KMS-11 (cell line): ENCODE measurements at regions not wholly inside any gene's neighbourhood (a gene's known extent, or its start where the extent isn't known, plus 50 kb on each side); places are given as distances from the start of the nearest gene placed in this dataset.

Experiments used
- H2AFZ ChIP-seq: fragments of 200-600 bp; sonication (generic); 2 replicates; pipeline ENCODE4 v1.6.1; 2016; ENCODE audit warnings: antibody characterized with exemption, mixed run types, low read depth
- H3K27ac ChIP-seq: fragments of 200-600 bp; sonication (generic); 2 replicates; pipeline ENCODE4 v1.6.1; 2016; ENCODE audit warnings: mild to moderate bottlenecking, mixed run types
- H3K27me3 ChIP-seq: fragments of 200-600 bp; sonication (generic); 2 replicates; pipeline ENCODE4 v1.6.1; 2017; ENCODE audit warnings: mild to moderate bottlenecking, low read depth, mixed run types, moderate library complexity; ENCODE audit not compliant: insufficient read depth
- H3K36me3 ChIP-seq: fragments of 200-600 bp; sonication (generic); 2 replicates; pipeline ENCODE4 v1.6.1; 2017; ENCODE audit warnings: mild to moderate bottlenecking, mixed run types; ENCODE audit not compliant: insufficient read depth
- H3K4me1 ChIP-seq: fragments of 200-600 bp; sonication (generic); 2 replicates; pipeline ENCODE4 v1.6.1; 2016; ENCODE audit warnings: mild to moderate bottlenecking, low read depth, mixed run types; ENCODE audit not compliant: poor library complexity, severe bottlenecking
- H3K4me2 ChIP-seq: fragments of 200-600 bp; sonication (generic); 2 replicates; pipeline ENCODE4 v1.7.0; 2016; ENCODE audit warnings: mild to moderate bottlenecking, mixed run types
- H3K4me3 ChIP-seq: fragments of 200-600 bp; sonication (generic); IDR thresholded peaks from 2 replicates; pipeline ENCODE4 v1.6.1; 2017; ENCODE audit warnings: low read depth, low read length, mixed read lengths; ENCODE audit not compliant: insufficient read depth
- H3K79me2 ChIP-seq: fragments of 200-600 bp; sonication (generic); 2 replicates; pipeline ENCODE4 v1.6.1; 2016; ENCODE audit warnings: low read depth, mixed run types; ENCODE audit not compliant: insufficient read depth
- H3K9ac ChIP-seq: fragments of 200-600 bp; sonication (generic); 2 replicates; pipeline ENCODE4 v1.6.1; 2016; ENCODE audit warnings: mild to moderate bottlenecking, mixed run types
- H4K20me1 ChIP-seq: fragments of 200-600 bp; sonication (generic); 2 replicates; pipeline ENCODE4 v1.6.1; 2016; ENCODE audit warnings: mild to moderate bottlenecking, mixed run types; ENCODE audit not compliant: insufficient read depth
- TF ChIP-seq, protein P1 (sequence below): fragments of 200-600 bp; sonication (generic); conservative IDR thresholded peaks from 2 replicates; pipeline ENCODE4 v1.6.1; 2017; ENCODE audit warnings: low read depth, mild to moderate bottlenecking, antibody characterized with exemption, low read length, moderate library complexity, mixed read lengths

DNA sequence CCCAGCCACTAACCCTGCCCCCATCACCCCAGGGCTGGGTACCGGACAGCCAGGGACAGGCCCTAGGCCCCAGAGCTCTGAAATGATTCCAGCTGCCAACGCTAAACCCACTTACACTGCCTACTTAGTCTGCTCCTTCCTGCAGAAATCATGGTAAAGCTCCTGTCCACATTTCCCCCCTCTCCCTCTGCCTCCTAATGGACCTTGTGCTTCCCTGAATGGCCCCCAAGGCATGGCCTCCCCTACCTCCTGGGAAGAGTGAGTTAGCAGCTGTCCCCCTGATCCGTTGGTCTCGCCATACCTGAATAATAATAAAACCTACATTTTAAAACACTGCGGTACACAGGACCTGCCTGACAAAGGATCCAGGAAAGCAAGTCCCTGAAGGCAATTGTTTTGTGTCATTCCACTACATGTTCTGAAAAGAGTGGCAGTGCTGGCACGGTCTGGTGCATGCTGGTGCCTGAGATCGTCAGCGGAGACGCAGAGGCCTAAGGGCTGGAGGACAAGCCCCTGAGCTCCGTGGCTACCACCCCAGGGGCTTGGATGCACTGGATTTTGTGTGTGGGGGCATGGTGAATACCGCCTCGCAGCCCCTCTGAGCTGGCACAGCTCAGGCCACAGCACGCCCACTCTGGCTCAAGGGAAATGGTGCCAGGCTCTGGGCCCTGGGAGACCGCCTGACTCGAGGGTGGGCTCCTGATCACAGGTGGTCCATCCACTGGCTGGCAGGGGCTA, 186.3 kb downstream of the CTTN start:
- Histone ChIP-seq H3K4me3 (no peak overlapping the region), H3K27ac (no peak overlapping the region), H3K27me3 (no peaks in the 10 kb centered on the region), H3K9ac (no peak overlapping the region), H4K20me1 (no peaks in the 10 kb centered on the region), H3K4me2 (no peak overlapping the region), H2AFZ (no peak overlapping the region), H3K36me3 (no peaks in the 10 kb centered on the region), H3K4me1 (no peaks in the 10 kb centered on the region), H3K79me2 (no peaks in the 10 kb centered on the region)
- TF ChIP-seq, protein P1, sequence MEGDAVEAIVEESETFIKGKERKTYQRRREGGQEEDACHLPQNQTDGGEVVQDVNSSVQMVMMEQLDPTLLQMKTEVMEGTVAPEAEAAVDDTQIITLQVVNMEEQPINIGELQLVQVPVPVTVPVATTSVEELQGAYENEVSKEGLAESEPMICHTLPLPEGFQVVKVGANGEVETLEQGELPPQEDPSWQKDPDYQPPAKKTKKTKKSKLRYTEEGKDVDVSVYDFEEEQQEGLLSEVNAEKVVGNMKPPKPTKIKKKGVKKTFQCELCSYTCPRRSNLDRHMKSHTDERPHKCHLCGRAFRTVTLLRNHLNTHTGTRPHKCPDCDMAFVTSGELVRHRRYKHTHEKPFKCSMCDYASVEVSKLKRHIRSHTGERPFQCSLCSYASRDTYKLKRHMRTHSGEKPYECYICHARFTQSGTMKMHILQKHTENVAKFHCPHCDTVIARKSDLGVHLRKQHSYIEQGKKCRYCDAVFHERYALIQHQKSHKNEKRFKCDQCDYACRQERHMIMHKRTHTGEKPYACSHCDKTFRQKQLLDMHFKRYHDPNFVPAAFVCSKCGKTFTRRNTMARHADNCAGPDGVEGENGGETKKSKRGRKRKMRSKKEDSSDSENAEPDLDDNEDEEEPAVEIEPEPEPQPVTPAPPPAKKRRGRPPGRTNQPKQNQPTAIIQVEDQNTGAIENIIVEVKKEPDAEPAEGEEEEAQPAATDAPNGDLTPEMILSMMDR: no peak

DNA sequence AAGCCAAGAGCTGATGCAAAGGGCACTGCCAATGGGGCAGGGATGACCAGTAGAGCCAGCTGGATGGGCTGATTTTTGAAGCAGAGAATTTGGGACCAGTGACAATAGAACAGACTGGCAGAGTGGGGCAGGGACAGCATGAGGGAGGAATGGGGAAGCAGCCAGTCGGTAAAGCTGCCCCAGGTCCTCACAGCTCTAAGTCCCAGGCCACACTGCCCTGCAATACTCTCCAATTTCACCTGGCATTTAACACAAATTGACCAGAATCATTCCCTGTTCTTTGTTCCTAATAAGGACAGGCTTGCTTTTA, 186.9 kb downstream of the CTTN start:
- Histone ChIP-seq H3K79me2 (no peaks in the 10 kb centered on the region), H3K27me3 (no peaks in the 10 kb centered on the region), H4K20me1 (no peaks in the 10 kb centered on the region), H2AFZ (no peak overlapping the region), H3K4me2 (no peak overlapping the region), H3K4me3 (no peak overlapping the region), H3K9ac (no peak overlapping the region), H3K36me3 (no peaks in the 10 kb centered on the region), H3K4me1 (no peaks in the 10 kb centered on the region), H3K27ac (no peak overlapping the region)
- TF ChIP-seq, protein P1: no peak

DNA sequence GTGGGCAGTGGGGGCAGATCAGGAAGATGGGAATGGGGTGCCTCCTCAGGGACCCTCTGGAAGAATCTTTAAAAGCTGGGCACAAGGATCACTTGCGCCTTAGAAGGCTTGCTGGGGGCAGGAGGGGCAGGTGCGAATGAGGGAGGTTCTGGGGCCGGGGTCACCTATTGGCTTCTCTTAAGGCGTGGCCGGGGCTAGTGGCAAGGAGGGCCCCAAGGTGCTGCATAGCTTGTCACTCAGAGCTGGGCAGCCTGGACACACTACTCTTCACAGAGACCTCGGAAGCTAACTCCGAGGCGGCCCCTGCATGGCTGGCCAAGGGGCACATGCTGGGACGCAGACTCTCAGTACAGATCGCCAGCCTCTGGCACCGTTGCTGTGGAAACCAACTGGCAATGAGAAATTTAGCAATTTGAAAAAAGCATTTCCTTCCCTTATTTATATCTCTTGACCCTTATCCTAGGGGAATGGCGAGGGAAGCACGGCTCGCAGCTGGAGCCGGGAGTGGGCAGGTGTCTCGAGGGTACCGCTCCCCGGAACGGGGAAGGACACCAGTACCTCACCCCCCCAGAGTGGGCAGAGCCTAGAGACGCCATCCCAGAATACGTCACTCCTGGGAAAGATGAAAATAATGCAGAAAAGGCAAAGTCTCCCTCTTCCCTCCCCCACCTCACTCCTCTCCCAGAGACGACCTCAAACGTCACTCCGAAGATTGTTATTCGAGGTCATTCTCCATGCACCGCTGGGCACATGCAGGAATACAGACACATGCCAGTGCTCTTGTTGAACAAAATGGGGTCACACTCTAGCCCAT, 188.1 kb downstream of the CTTN start:
- H3K27ac ChIP-seq: no peak overlapping the region
- H2AFZ ChIP-seq: no peak overlapping the region
- H3K9ac ChIP-seq: no peak overlapping the region
- no peaks in the 10 kb centered on the region for H3K79me2 ChIP-seq
- H3K4me2 ChIP-seq: no peak overlapping the region
- no peaks in the 10 kb centered on the region for H3K4me1 ChIP-seq
- H3K27me3 ChIP-seq: no peaks in the 10 kb centered on the region
- H4K20me1 ChIP-seq: no peaks in the 10 kb centered on the region
- H3K4me3 ChIP-seq: no peak overlapping the region
- no peaks in the 10 kb centered on the region for H3K36me3 ChIP-seq
- TF ChIP-seq, protein P1: no peak

DNA sequence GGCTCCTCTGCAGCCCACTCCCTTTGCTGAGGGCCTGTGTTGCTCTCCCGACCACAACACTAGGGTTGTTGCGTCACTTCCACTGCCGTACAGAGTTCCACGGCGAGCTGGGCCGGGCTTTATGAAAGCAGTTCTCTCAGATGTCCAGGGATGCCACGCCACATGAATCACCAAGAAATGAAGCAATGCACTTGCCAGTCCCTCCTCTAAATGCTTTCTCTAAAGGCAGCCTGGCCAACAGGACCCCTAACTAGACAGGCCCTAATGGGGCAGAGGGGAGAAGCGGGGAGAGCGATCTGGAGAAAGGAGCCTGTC, 188.7 kb downstream of the CTTN start:
- Histone ChIP-seq H3K4me3 (no peak overlapping the region), H3K9ac (no peak overlapping the region), H3K27me3 (no peaks in the 10 kb centered on the region), H3K36me3 (no peaks in the 10 kb centered on the region), H3K4me1 (no peaks in the 10 kb centered on the region), H3K4me2 (no peak overlapping the region), H2AFZ (no peak overlapping the region), H3K27ac (no peak overlapping the region), H3K79me2 (no peaks in the 10 kb centered on the region), H4K20me1 (no peaks in the 10 kb centered on the region)
- TF ChIP-seq, protein P1: no peak
